ENCODE measurements at regions not wholly inside any gene's neighbourhood (a gene's known extent, or its start where the extent isn't known, plus 50 kb on each side); places are given as distances from the start of the nearest gene placed in this dataset.

GRCh38 chr2:120523766-120524165 is 177.8 kb downstream of the INHBB start:
- TF ChIP-seq CTCF (IDR thresholded peaks at IDR 0.05) = no peak
- no peak for TF ChIP-seq EP300 (IDR thresholded peaks at IDR 0.05)
